ENCODE measurements at regions not wholly inside any gene's neighbourhood (a gene's known extent, or its start where the extent isn't known, plus 50 kb on each side); places are given as distances from the start of the nearest gene placed in this dataset.
A peak's percentile ranks its signal among the peaks of the same experiment; 100 is the strongest.

- H3K9me2 ChIP-seq (replicated peaks; ENCODE audit: insufficient read depth, low read length): no peaks in the 10 kb centered on the region
- H3K36me3 ChIP-seq (replicated peaks; ENCODE audit: insufficient read depth, low read length): no peaks in the 10 kb centered on the region
- no peak for TF ChIP-seq CTCF (IDR thresholded peaks at IDR 0.05; ENCODE audit: low read length)
- TF ChIP-seq EZH2phosphoT487 (IDR thresholded peaks at IDR 0.05; ENCODE audit: low read length): no peak
- TF ChIP-seq EZH2 (optimal IDR thresholded peaks at IDR 0.05; ENCODE audit: low read depth, low read length): no peak
- H4K20me1 ChIP-seq (ENCODE audit: insufficient read depth, low read length): no peaks in the 10 kb centered on the region
- no peak overlapping the region for H3K27ac ChIP-seq (ENCODE audit: low read length)
- no peaks in the 10 kb centered on the region for H3K79me2 ChIP-seq (ENCODE audit: low read length)
- peak overlapping the region; percentile 7; the same call in 1 of the 2 replicates for H3K4me2 ChIP-seq (ENCODE audit: low read depth, low read length)
- H3K9me3 ChIP-seq (replicated peaks; ENCODE audit: insufficient read depth, low read length): no peaks in the 10 kb centered on the region
- DNase-seq: no peak
- 0 out of 2 replicates have a peak, but pooled peaks cover 5% of the 10 kb centered on the region for H3K4me1 ChIP-seq (ENCODE audit: low read length)
- no peaks in the 10 kb centered on the region for H3F3A ChIP-seq (ENCODE audit: insufficient read depth, low read length)
- no peaks in the 10 kb centered on the region for H3K27me3 ChIP-seq (replicated peaks; ENCODE audit: insufficient read depth, low read length)
- H2AFZ ChIP-seq (ENCODE audit: low read length): 0 out of 2 replicates have a peak overlapping the region, but pooled peaks have one; percentile 6
- no peak overlapping the region for H3K9ac ChIP-seq (ENCODE audit: low read length)
- H3K4me3 ChIP-seq (ENCODE audit: low read length): no peak overlapping the region
Measured at GRCh38 chr4:138598226-138598625, 356.1 kb upstream of the SLC7A11 start.

GRCh38 chr4:138596896-138597295, 354.7 kb upstream of the SLC7A11 start:
- H3K79me2 ChIP-seq (ENCODE audit: low read length): no peaks in the 10 kb centered on the region
- no peak overlapping the region for H3K4me2 ChIP-seq (ENCODE audit: low read depth, low read length)
- no peak overlapping the region for H3K9ac ChIP-seq (ENCODE audit: low read length)
- H3K27me3 ChIP-seq (replicated peaks; ENCODE audit: insufficient read depth, low read length): no peaks in the 10 kb centered on the region
- H3K4me1 ChIP-seq (ENCODE audit: low read length): 0 out of 2 replicates have a peak, but pooled peaks cover 5% of the 10 kb centered on the region
- no peak for TF ChIP-seq CTCF (IDR thresholded peaks at IDR 0.05; ENCODE audit: low read length)
- no peak for TF ChIP-seq EZH2 (optimal IDR thresholded peaks at IDR 0.05; ENCODE audit: low read depth, low read length)
- TF ChIP-seq EZH2phosphoT487 (IDR thresholded peaks at IDR 0.05; ENCODE audit: low read length): no peak
- H3K4me3 ChIP-seq (ENCODE audit: low read length): no peak overlapping the region
- no peak overlapping the region for H2AFZ ChIP-seq (ENCODE audit: low read length)
- H3K27ac ChIP-seq (ENCODE audit: low read length): no peak overlapping the region
- no peaks in the 10 kb centered on the region for H4K20me1 ChIP-seq (ENCODE audit: insufficient read depth, low read length)
- H3K9me2 ChIP-seq (replicated peaks; ENCODE audit: insufficient read depth, low read length): no peaks in the 10 kb centered on the region
- no peaks in the 10 kb centered on the region for H3F3A ChIP-seq (ENCODE audit: insufficient read depth, low read length)
- no peaks in the 10 kb centered on the region for H3K36me3 ChIP-seq (replicated peaks; ENCODE audit: insufficient read depth, low read length)
- DNase-seq: no peak
- no peaks in the 10 kb centered on the region for H3K9me3 ChIP-seq (replicated peaks; ENCODE audit: insufficient read depth, low read length)

GRCh38 chr4:138595731-138596460, 353.7 kb upstream of the SLC7A11 start:
- H3F3A ChIP-seq (ENCODE audit: insufficient read depth, low read length): no peaks in the 10 kb centered on the region
- H3K79me2 ChIP-seq (ENCODE audit: low read length): no peaks in the 10 kb centered on the region
- DNase-seq: no peak
- H3K36me3 ChIP-seq (replicated peaks; ENCODE audit: insufficient read depth, low read length): no peaks in the 10 kb centered on the region
- H3K9ac ChIP-seq (ENCODE audit: low read length): no peak overlapping the region
- H3K9me2 ChIP-seq (replicated peaks; ENCODE audit: insufficient read depth, low read length): no peaks in the 10 kb centered on the region
- H3K27me3 ChIP-seq (replicated peaks; ENCODE audit: insufficient read depth, low read length): no peaks in the 10 kb centered on the region
- H3K4me1 ChIP-seq (ENCODE audit: low read length): 0 out of 2 replicates have a peak, but pooled peaks cover 5% of the 10 kb centered on the region
- no peak overlapping the region for H3K4me3 ChIP-seq (ENCODE audit: low read length)
- no peak overlapping the region for H3K4me2 ChIP-seq (ENCODE audit: low read depth, low read length)
- TF ChIP-seq CTCF (IDR thresholded peaks at IDR 0.05; ENCODE audit: low read length) (no peak), EZH2phosphoT487 (IDR thresholded peaks at IDR 0.05; ENCODE audit: low read length) (no peak), EZH2 (optimal IDR thresholded peaks at IDR 0.05; ENCODE audit: low read depth, low read length) (no peak)
- H3K9me3 ChIP-seq (replicated peaks; ENCODE audit: insufficient read depth, low read length): no peaks in the 10 kb centered on the region
- H4K20me1 ChIP-seq (ENCODE audit: insufficient read depth, low read length): no peaks in the 10 kb centered on the region
- no peak overlapping the region for H2AFZ ChIP-seq (ENCODE audit: low read length)
- no peak overlapping the region for H3K27ac ChIP-seq (ENCODE audit: low read length)
